IMR-90 (cell line): ENCODE measurements at regions not wholly inside any gene's neighbourhood (a gene's known extent, or its start where the extent isn't known, plus 50 kb on each side); places are given as distances from the start of the nearest gene placed in this dataset.

ENCODE experiments used
- CTCF ChIP-seq: conservative IDR thresholded peaks from 2 replicates; pipeline ENCODE4 v1.5.1; 2012; ENCODE audit warnings: mild to moderate bottlenecking, low read depth, low read length, improper control_type of control experiment
- MAFK ChIP-seq: IDR thresholded peaks from 2 replicates; pipeline ENCODE4 v1.6.1; 2012; ENCODE audit warnings: low read depth, low read length, improper control_type of control experiment
- POLR2A ChIP-seq: IDR thresholded peaks from 2 replicates; pipeline ENCODE4 v1.6.1; 2012; ENCODE audit warnings: mild to moderate bottlenecking, low read depth, low read length
- RAD21 ChIP-seq: IDR thresholded peaks from 2 replicates; pipeline ENCODE4 v1.6.1; 2012; ENCODE audit warnings: low read length, improper control_type of control experiment
- TF ChIP-seq, protein P1 (sequence below): fragments of 150-350 bp; IDR thresholded peaks from 2 replicates; pipeline ENCODE4 v1.6.1; 2017; ENCODE audit warnings: mild to moderate bottlenecking, antibody characterized with exemption, low read length, low read depth

DNA sequence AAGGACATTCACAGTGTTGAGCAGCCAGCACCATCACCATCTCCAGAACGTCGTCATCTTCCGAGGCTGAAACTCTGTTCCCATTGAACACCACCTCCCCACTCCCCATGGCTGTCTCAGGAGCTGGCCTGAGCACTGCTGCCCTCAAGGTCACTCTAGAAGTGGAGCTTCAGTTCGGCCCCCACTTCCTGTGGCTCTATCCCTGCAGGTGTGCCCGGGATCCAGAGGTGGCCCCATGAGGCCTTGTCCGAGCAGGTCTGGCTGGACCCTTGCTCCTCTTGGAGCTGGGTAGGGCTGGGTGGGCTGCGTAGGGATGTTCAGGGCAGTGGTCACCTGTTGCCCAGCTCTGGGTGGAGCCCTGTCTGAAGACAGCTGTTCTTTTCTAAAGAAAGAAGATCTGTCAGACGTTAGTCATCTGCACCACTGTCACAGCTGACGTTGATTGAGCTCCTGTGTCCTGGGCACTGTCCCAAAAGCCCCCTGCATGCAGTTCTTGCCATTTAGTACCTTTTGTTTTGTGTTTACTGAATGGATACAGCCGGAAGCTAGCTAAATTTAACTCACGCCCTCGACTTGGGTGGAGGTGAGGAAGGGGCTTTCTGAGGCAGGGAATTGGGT, 75.5 kb upstream of the CLDN5 start:
- TF ChIP-seq POLR2A, result no peak
- TF ChIP-seq CTCF, result no peak
- TF ChIP-seq RAD21, result no peak
- no peak for TF ChIP-seq MAFK
- TF ChIP-seq, protein P1, sequence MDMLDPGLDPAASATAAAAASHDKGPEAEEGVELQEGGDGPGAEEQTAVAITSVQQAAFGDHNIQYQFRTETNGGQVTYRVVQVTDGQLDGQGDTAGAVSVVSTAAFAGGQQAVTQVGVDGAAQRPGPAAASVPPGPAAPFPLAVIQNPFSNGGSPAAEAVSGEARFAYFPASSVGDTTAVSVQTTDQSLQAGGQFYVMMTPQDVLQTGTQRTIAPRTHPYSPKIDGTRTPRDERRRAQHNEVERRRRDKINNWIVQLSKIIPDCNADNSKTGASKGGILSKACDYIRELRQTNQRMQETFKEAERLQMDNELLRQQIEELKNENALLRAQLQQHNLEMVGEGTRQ, result no peak
